HepG2 (cell line): ENCODE measurements at regions not wholly inside any gene's neighbourhood (a gene's known extent, or its start where the extent isn't known, plus 50 kb on each side); places are given as distances from the start of the nearest gene placed in this dataset.

Source experiments
- ATAC-seq: fragments of 200-7000 bp; cut with Tn5 transposase; 3 replicates; pipeline ENCODE4 v1.9.1; 2020; ENCODE audit warnings: mild to moderate bottlenecking, moderate library complexity
- BruUV-seq: library from RNA; stranded (reverse); fragments of 400-500 nt; replicated peaks from 2 replicates; lab custom pipeline; 2021; lab: Mats Ljungman, UMichigan
- CTCF ChIA-PET: fragments of 300-600 bp; formaldehyde crosslinking; extraction: SDS; loops from one replicate; lab custom pipeline; 2021; ENCODE audit warnings: low total read pairs, inconsistent platforms, low intra/inter-chr PET ratio; lab: Yijun Ruan, JAX
- POLR2A ChIA-PET: fragments of 350-600 bp; sonication (Branson Sonifier 250); formaldehyde crosslinking; loops from one replicate; lab custom pipeline; 2020; ENCODE audit warnings: antibody characterized with exemption, inconsistent platforms; lab: Yijun Ruan, JAX
- DNase-seq: peaks from one replicate; pipeline ENCODE4 v3.0.0-alpha.2; 2015; ENCODE audit warnings: low spot score
- FAIRE-seq: peaks from 3 replicates; lab custom pipeline; 2011; peaks lifted over from hg19 to GRCh38; lab: Jason Lieb, UNC
- H2AFZ ChIP-seq: one replicate; pipeline ENCODE4 v1.6.1; 2011; ENCODE audit warnings: low read length, inconsistent platforms
- H3K27ac ChIP-seq: fragments of 300-600 bp; 3 replicates; pipeline ENCODE4 v1.8.0; 2011; ENCODE audit warnings: mixed run types, mild to moderate bottlenecking, mixed read lengths, low read length, inconsistent platforms; ENCODE audit not compliant: insufficient read depth; ENCODE audit errors: extremely low read length
- H3K27me3 ChIP-seq, 2 experiments: fragments of 200-600 bp in 1 of 2; 2 replicates in 1 of 2; 3 replicates in 1 of 2; pipeline versions ENCODE4 v1.6.0 to v1.8.0; 2011; ENCODE audit warnings: low read length in 2 of 2, mild to moderate bottlenecking in 2 of 2, moderate library complexity in 2 of 2, inconsistent platforms in 1 of 2; ENCODE audit not compliant: insufficient read depth in 2 of 2, control insufficient read depth in 1 of 2
- H3K36me3 ChIP-seq, 2 experiments: fragments of 200-600 bp in 1 of 2; replicated peaks in 1 of 2; 2 replicates in 1 of 2; 3 replicates in 1 of 2; pipeline versions ENCODE4 v1.5.1 to v1.8.0; 2011; ENCODE audit warnings: low read length in 2 of 2, inconsistent platforms in 1 of 2; ENCODE audit not compliant: insufficient read depth in 2 of 2, control insufficient read depth in 1 of 2
- H3K4me1 ChIP-seq: 2 replicates; pipeline ENCODE4 v1.5.1; 2012; ENCODE audit warnings: low read length, inconsistent platforms; ENCODE audit not compliant: insufficient read depth
- H3K4me2 ChIP-seq: 2 replicates; pipeline ENCODE4 v1.6.0; 2011; ENCODE audit warnings: low read depth, low read length, inconsistent platforms
- H3K4me3 ChIP-seq, 3 experiments: fragments of 200-600 bp in 1 of 3; sonication (generic), shearing (Covaris generic) in 1 of 3; replicated peaks in 1 of 3; 2 replicates each; pipeline ENCODE4 v1.5.1; 2011 to 2016; ENCODE audit warnings: low read length in 3 of 3, inconsistent platforms in 2 of 3, low read depth in 2 of 3, mild to moderate bottlenecking in 2 of 3, control low read depth in 1 of 3, mixed read lengths in 1 of 3; ENCODE audit not compliant: insufficient read depth in 1 of 3
- H3K79me2 ChIP-seq: one replicate; pipeline ENCODE4 v1.6.1; 2011; ENCODE audit warnings: low read length, inconsistent platforms; ENCODE audit not compliant: insufficient read depth
- H3K9ac ChIP-seq: 2 replicates; pipeline ENCODE4 v1.6.0; 2011; ENCODE audit warnings: mild to moderate bottlenecking, low read depth, low read length, inconsistent platforms; ENCODE audit not compliant: insufficient read depth
- H3K9me3 ChIP-seq: 2 replicates; pipeline ENCODE4 v1.5.1; 2012; ENCODE audit warnings: mild to moderate bottlenecking, low read length
- H4K20me1 ChIP-seq: 2 replicates; pipeline ENCODE4 v1.6.0; 2011; ENCODE audit warnings: inconsistent platforms, mild to moderate bottlenecking, low read length, moderate library complexity; ENCODE audit not compliant: insufficient read depth
- CENPX ChIP-seq: sonication (generic); formaldehyde crosslinking; IDR thresholded peaks from 2 replicates; pipeline ENCODE4 v1.9.0; 2021; ENCODE audit warnings: mild to moderate bottlenecking, missing genetic modification reagents, moderate library complexity
- HMGA1 ChIP-seq: sonication (generic); formaldehyde crosslinking; conservative IDR thresholded peaks from 2 replicates; pipeline ENCODE4 v1.4.0; 2020; ENCODE audit warnings: missing genetic modification reagents
- KDM6A ChIP-seq: IDR thresholded peaks from 2 replicates; pipeline ENCODE4 v1.6.1; 2016; ENCODE audit warnings: low read depth
- PHF20 ChIP-seq: sonication (generic); formaldehyde crosslinking; IDR thresholded peaks from 2 replicates; pipeline ENCODE4 v1.5.0; 2020; ENCODE audit warnings: mild to moderate bottlenecking, missing genetic modification reagents
- PRMT3 ChIP-seq: sonication (generic); formaldehyde crosslinking; IDR thresholded peaks from 2 replicates; pipeline ENCODE4 v1.8.1; 2022; ENCODE audit warnings: low read depth, mild to moderate bottlenecking, moderate library complexity, missing genetic modification reagents, borderline replicate concordance
- PRPF4 ChIP-seq: fragments of 200-400 bp; formaldehyde crosslinking; IDR thresholded peaks from 2 replicates; pipeline ENCODE4 v1.6.1; 2016; ENCODE audit warnings: low read length, low read depth; ENCODE audit not compliant: poor library complexity, severe bottlenecking
- SAFB2 ChIP-seq: sonication (generic); formaldehyde crosslinking; IDR thresholded peaks from 2 replicates; pipeline ENCODE4 v1.5.1; 2020; ENCODE audit warnings: missing genetic modification reagents, low read depth, mild to moderate bottlenecking, borderline replicate concordance
- SOX13 ChIP-seq, 3 experiments: fragments of 450-650 bp in 1 of 3; sonication (generic) in 1 of 3; formaldehyde crosslinking in 1 of 3; IDR thresholded peaks in 2 of 3; conservative IDR thresholded peaks in 1 of 3; 2 replicates each; pipeline versions ENCODE4 v1.5.0 to v1.6.1; 2016 to 2020; ENCODE audit warnings: antibody characterized with exemption in 1 of 3, mild to moderate bottlenecking in 1 of 3, missing compliant biosample characterization in 1 of 3, missing genetic modification reagents in 1 of 3, moderate library complexity in 1 of 3
- WGBS: methylation state at CpG from one replicate; pipeline ENCODE4 v1.1.6; 2017; ENCODE audit warnings: low lambda C conversion rate; 5-methylcytosine and 5-hydroxymethylcytosine counted together
- in situ Hi-C: cut with HindIII; loops from 2 replicates; pipeline ENCODE4 v1.10.0; 2017; ENCODE audit warnings: low pct_unique_long_range_greater_than_20kb; ENCODE audit not compliant: extremely low pct_ligation_motif_present
- intact Hi-C: fragments of 100-400 bp; cut with micrococcal nuclease; formaldehyde crosslinking; loops from one replicate; pipeline ENCODE4 v1.10.0; 2022; ENCODE audit not compliant: unreplicated experiment
- TF ChIP-seq, protein P1 (sequence below): sonication (generic); formaldehyde crosslinking; IDR thresholded peaks from 2 replicates; pipeline ENCODE4 v1.9.0; 2021; ENCODE audit warnings: missing genetic modification reagents, borderline replicate concordance

DNA sequence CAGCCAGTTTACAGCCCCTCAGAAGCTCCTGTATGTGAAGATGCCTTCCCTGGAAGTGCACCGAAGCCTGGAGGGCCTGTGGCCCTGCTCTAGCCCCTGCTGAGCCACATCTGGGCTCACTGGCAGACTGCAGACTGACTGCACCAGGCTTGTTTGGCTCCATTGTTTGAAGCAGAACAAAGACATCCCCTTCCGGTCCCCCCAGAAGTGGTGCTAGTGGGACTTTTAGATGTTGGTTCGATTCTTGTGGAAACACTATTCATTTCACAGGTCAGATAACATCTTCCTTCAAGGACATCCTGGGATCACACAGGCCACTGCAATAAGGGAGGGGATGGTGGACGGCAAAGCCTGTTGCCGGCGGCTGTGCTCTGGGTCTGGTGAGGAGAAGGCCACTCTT, 57.8 kb upstream of the CBLN2 start:
- in situ Hi-C loops (no loop called here), intact Hi-C loops (no loop called here)
- CTCF ChIA-PET = no interaction called here
- H2AFZ ChIP-seq = no peak overlapping the region
- no peak for ATAC-seq
- no peak for FAIRE-seq
- BruUV-seq = no TSS peak
- WGBS = 11% methylated on average over 6 of the region's 6 CpGs
- H3K9ac ChIP-seq = no peak overlapping the region
- no peak for DNase-seq
- no peaks in the 10 kb centered on the region for H3K27me3 ChIP-seq
- H3K36me3 ChIP-seq = no peaks in the 10 kb centered on the region
- no peak overlapping the region for H3K4me2 ChIP-seq
- POLR2A ChIA-PET = no interaction called here
- no peaks in the 10 kb centered on the region for H4K20me1 ChIP-seq
- no peak overlapping the region for H3K27ac ChIP-seq
- H3K4me3 ChIP-seq = no peak overlapping the region
- H3K9me3 ChIP-seq = peaks cover 17% of the 10 kb centered on the region; the same call in 1 of the 2 replicates
- no peaks in the 10 kb centered on the region for H3K79me2 ChIP-seq
- TF ChIP-seq SAFB2 (no peak), KDM6A (CRISPR knock-in tag) (no peak)
- H3K4me1 ChIP-seq = no peaks in the 10 kb centered on the region

DNA sequence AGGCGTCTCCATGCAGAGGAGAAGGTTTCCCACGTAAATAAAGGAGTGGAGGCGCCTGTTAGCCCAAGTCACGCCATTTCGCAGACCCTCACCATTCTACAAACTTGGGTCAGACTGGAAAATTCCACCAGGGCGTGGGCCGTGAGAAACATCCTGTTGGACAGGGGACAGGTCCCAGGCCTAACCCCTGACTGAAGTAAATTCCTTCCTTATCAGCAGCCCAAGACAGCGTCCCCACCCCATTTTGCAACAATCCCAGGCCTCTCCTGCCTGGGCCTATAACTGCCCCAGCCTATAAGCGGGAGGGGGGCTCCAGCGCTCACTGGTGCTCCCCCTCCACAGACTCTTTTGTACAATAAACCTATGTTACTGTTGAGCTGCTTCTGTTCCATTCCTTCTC, 57.3 kb upstream of the CBLN2 start:
- Histone ChIP-seq H3K4me2 (no peak overlapping the region), H3K9ac (no peak overlapping the region), H3K27ac (no peak overlapping the region), H2AFZ (no peak overlapping the region), H3K36me3 (no peaks in the 10 kb centered on the region), H3K4me1 (no peaks in the 10 kb centered on the region), H3K27me3 (no peaks in the 10 kb centered on the region), H3K79me2 (no peaks in the 10 kb centered on the region), H3K9me3 (peaks cover 17% of the 10 kb centered on the region; the same call in 1 of the 2 replicates), H3K4me3 (no peak overlapping the region), H4K20me1 (no peaks in the 10 kb centered on the region)
- POLR2A ChIA-PET = no interaction called here
- TF ChIP-seq, protein P1, sequence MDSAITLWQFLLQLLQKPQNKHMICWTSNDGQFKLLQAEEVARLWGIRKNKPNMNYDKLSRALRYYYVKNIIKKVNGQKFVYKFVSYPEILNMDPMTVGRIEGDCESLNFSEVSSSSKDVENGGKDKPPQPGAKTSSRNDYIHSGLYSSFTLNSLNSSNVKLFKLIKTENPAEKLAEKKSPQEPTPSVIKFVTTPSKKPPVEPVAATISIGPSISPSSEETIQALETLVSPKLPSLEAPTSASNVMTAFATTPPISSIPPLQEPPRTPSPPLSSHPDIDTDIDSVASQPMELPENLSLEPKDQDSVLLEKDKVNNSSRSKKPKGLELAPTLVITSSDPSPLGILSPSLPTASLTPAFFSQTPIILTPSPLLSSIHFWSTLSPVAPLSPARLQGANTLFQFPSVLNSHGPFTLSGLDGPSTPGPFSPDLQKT (CRISPR knock-in tag) = no peak
- TF ChIP-seq CENPX (CRISPR knock-in tag) (no peak), PRPF4 (no peak), PHF20 (CRISPR knock-in tag) (no peak), SOX13 (IDR thresholded peaks at IDR 0.05) (no peak), SOX13 (CRISPR knock-in tag; conservative IDR thresholded peaks at IDR 0.05 in 1 of 2, IDR thresholded peaks at IDR 0.05 in 1 of 2) (no peak), PRMT3 (CRISPR knock-in tag) (no peak), HMGA1 (no peak)
- intact Hi-C loops = no loop called here
- WGBS = 25% methylated on average over 7 of the region's 10 CpGs
- in situ Hi-C loops = no loop called here
- CTCF ChIA-PET = no interaction called here
- FAIRE-seq (no peak), ATAC-seq (no peak), DNase-seq (no peak)
- no TSS peak for BruUV-seq
